Stimulated activated naive CD8-positive, alpha-beta T cell treated with anti-CD3 and anti-CD28 coated beads, Interleukin-15, Interleukin-2, amounts not matched to agents 100 ng/mL and 50 ng/mL, for 24 hours (primary cell): ENCODE measurements at regions not wholly inside any gene's neighbourhood (a gene's known extent, or its start where the extent isn't known, plus 50 kb on each side); places are given as distances from the start of the nearest gene placed in this dataset.

ENCODE experiments used
- H3K27ac Mint-ChIP-seq: one replicate; pipeline ENCODE4 v1.8.0; 2021; ENCODE audit warnings: mild to moderate bottlenecking, mixed read lengths
- H3K27me3 Mint-ChIP-seq: one replicate; pipeline ENCODE4 v1.8.0; 2021; ENCODE audit warnings: mixed read lengths
- H3K36me3 Mint-ChIP-seq: one replicate; pipeline ENCODE4 v1.8.0; 2021; ENCODE audit warnings: low read depth, mixed read lengths
- H3K4me1 Mint-ChIP-seq: one replicate; pipeline ENCODE4 v1.8.0; 2021; ENCODE audit warnings: low read depth, mixed read lengths
- H3K4me3 Mint-ChIP-seq: one replicate; pipeline ENCODE4 v1.8.0; 2021; ENCODE audit warnings: mild to moderate bottlenecking, mixed read lengths
- H3K9me3 Mint-ChIP-seq: one replicate; pipeline ENCODE4 v1.8.0; 2021; ENCODE audit warnings: mixed read lengths

DNA sequence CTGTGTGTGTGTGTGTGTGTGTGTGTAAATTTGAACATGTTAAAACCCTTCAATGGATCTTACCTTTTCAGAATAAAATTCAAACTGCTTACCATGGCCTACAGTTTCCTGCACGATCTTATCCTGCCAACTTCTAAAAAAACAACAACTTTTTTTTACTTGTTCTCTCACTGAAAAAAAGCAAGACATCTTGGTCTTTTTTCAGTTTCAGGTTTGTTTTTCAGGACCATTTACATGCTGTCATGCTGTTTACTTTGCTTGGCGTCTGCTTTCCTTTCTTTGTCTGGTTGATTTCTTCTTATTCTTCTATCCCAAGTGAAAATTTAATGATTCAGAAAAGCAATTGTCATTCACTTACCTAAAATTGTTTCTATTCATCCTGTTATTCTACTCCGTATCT, 286.3 kb upstream of the TMEFF2 start:
- Mint-ChIP-seq H3K27me3 (no peaks in the 10 kb centered on the region), H3K4me1 (no peaks in the 10 kb centered on the region), H3K9me3 (peaks cover 4% of the 10 kb centered on the region)

GRCh38 chr2:192473331-192473730, 278.6 kb upstream of the TMEFF2 start:
- Mint-ChIP-seq H3K9me3 (peaks cover 4% of the 10 kb centered on the region), H3K4me3 (no peak overlapping the region), H3K27ac (no peak overlapping the region), H3K27me3 (no peaks in the 10 kb centered on the region), H3K4me1 (no peaks in the 10 kb centered on the region), H3K36me3 (no peaks in the 10 kb centered on the region)

More for the DNA sequence above, 286.3 kb upstream of the TMEFF2 start:
- Mint-ChIP-seq H3K4me3 (no peak overlapping the region), H3K36me3 (no peaks in the 10 kb centered on the region), H3K27ac (no peak overlapping the region)

DNA sequence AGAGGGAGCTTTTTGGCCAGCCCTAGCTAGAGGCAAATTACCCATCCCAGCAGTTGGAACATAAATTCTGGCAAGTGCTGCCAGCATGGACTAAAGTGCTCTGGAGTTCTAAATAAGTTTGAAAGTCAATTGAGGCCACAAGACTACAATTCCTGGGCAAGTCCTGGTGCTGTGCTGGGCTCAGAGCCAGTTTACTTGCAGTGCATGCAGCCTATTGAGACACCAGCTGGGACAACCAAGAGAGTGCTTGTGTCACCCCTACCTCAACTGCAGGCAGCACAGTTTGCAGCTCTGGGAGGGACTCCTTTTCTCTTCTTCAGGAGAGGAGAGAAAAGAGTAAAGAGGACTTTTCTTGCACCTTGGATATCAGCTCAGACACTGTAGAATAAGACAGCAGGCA, 277.2 kb upstream of the TMEFF2 start:
- H3K9me3 Mint-ChIP-seq, result no peaks in the 10 kb centered on the region
- no peak overlapping the region for H3K27ac Mint-ChIP-seq
- no peaks in the 10 kb centered on the region for H3K4me1 Mint-ChIP-seq
- no peaks in the 10 kb centered on the region for H3K36me3 Mint-ChIP-seq
- no peak overlapping the region for H3K4me3 Mint-ChIP-seq
- no peaks in the 10 kb centered on the region for H3K27me3 Mint-ChIP-seq

DNA sequence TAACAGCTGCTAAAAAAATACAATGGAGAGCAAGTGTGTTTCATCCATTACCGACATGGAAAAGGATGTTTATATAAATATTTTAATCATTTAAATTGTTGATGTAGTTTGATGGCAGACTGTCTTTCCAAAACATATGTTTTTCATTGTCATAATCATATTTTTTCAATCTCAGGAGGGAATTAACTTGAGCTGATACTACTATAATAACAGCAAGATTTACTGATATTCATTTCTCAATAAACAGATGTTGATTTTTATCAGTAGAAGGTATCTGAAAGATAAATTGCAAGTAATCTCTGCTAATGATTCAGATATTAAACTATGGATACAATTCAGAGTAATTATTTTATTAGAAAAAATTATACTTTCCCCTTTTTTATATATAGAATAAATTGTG, 274.9 kb upstream of the TMEFF2 start:
- no peaks in the 10 kb centered on the region for H3K9me3 Mint-ChIP-seq
- H3K4me1 Mint-ChIP-seq, result no peaks in the 10 kb centered on the region
- no peaks in the 10 kb centered on the region for H3K36me3 Mint-ChIP-seq
- H3K4me3 Mint-ChIP-seq, result no peak overlapping the region
- no peaks in the 10 kb centered on the region for H3K27me3 Mint-ChIP-seq
- H3K27ac Mint-ChIP-seq, result no peak overlapping the region

DNA sequence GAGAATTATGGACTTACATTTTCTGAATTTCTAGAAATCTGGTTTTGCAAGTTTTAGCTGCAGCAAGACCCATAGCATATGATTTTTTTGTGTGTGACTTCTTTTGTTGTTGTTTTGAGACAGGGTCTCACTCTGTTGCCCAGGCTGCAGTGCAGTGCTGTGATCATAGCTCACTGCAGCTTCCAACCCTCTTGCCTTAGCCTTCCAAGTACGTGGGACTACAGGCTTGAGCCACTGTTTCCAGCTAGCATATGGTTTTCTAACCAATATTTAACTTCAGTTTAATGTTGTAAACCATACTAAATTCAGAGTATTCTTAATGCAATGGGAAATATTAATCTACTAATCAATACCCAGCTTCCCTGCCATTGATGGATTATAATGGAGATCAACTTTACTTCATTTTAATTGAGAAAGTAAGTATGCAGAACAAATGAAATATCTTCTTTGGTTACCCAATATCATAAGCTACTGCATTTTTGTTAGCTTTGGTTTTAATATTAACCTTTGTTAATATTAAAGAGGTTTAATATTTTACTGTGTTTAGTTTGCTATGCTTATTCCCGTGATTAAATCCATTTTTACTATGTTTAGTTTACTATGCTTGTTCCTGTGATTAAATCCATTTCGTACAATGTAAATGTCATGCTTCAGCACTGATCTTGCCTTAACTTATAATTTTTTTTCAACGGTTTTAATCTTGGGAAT, 273.4 kb upstream of the TMEFF2 start:
- H3K4me1 Mint-ChIP-seq, result no peaks in the 10 kb centered on the region
- H3K36me3 Mint-ChIP-seq, result no peaks in the 10 kb centered on the region
- no peaks in the 10 kb centered on the region for H3K9me3 Mint-ChIP-seq
- no peaks in the 10 kb centered on the region for H3K27me3 Mint-ChIP-seq
- no peak overlapping the region for H3K4me3 Mint-ChIP-seq
- H3K27ac Mint-ChIP-seq, result no peak overlapping the region

- H3K4me3 Mint-ChIP-seq, result no peak overlapping the region
- H3K27ac Mint-ChIP-seq, result no peak overlapping the region
- no peaks in the 10 kb centered on the region for H3K36me3 Mint-ChIP-seq
- no peaks in the 10 kb centered on the region for H3K27me3 Mint-ChIP-seq
- no peaks in the 10 kb centered on the region for H3K4me1 Mint-ChIP-seq
- H3K9me3 Mint-ChIP-seq, result no peaks in the 10 kb centered on the region
These were observed 270.4 kb upstream of the TMEFF2 start for GRCh38 chr2:192465141-192465540.

DNA sequence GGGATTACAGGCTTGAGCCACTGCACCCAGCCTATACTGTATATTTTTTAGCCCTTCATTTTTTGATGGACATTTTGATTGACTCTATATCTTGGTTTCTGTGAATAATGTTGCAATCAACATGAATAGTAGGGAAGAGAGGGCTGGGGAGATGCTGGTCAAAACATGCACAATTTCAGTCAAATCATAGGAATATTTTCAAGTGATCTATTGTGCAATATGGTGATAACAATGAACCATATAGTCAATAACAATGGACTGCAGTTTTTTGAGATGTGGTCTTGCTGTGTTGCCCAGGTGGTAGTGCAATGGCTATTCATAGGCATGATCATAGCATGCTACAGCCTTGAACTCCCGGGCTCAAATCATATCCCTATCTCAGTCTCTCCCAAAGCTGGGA, 264.7 kb upstream of the TMEFF2 start:
- Mint-ChIP-seq H3K9me3 (no peaks in the 10 kb centered on the region), H3K27me3 (no peaks in the 10 kb centered on the region), H3K27ac (no peak overlapping the region), H3K4me1 (no peaks in the 10 kb centered on the region), H3K4me3 (no peak overlapping the region), H3K36me3 (no peaks in the 10 kb centered on the region)

DNA sequence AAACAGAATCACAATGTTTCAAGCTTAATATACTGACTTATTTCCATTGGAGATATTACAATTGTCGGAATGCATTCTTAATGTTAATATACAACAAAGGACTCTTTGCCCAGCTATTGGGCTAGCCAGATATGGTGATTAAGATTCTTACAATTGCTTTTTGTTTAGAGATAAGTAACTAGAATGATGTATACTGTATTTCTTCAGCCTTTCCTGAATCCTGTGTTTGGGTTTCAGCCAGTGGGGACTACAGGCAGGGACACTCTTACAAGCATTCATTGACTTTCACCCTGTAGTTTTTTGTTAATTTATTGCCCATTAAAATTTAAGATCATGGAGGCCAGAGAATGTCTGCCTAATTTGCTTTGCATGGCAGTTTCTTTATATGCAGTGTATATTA, 254.1 kb upstream of the TMEFF2 start:
- H3K9me3 Mint-ChIP-seq, result no peaks in the 10 kb centered on the region
- H3K27me3 Mint-ChIP-seq, result no peaks in the 10 kb centered on the region
- H3K4me3 Mint-ChIP-seq, result no peak overlapping the region
- no peaks in the 10 kb centered on the region for H3K36me3 Mint-ChIP-seq
- H3K4me1 Mint-ChIP-seq, result no peaks in the 10 kb centered on the region
- H3K27ac Mint-ChIP-seq, result no peak overlapping the region

GRCh38 chr2:192444286-192444838, 249.6 kb upstream of the TMEFF2 start:
- Mint-ChIP-seq H3K36me3 (no peaks in the 10 kb centered on the region), H3K4me1 (no peaks in the 10 kb centered on the region), H3K9me3 (no peaks in the 10 kb centered on the region), H3K4me3 (no peak overlapping the region), H3K27ac (no peak overlapping the region), H3K27me3 (no peaks in the 10 kb centered on the region)

GRCh38 chr2:192443831-192444230, 249.1 kb upstream of the TMEFF2 start:
- H3K27me3 Mint-ChIP-seq, result no peaks in the 10 kb centered on the region
- H3K9me3 Mint-ChIP-seq, result no peaks in the 10 kb centered on the region
- no peaks in the 10 kb centered on the region for H3K4me1 Mint-ChIP-seq
- no peak overlapping the region for H3K4me3 Mint-ChIP-seq
- H3K27ac Mint-ChIP-seq, result no peak overlapping the region
- no peaks in the 10 kb centered on the region for H3K36me3 Mint-ChIP-seq

DNA sequence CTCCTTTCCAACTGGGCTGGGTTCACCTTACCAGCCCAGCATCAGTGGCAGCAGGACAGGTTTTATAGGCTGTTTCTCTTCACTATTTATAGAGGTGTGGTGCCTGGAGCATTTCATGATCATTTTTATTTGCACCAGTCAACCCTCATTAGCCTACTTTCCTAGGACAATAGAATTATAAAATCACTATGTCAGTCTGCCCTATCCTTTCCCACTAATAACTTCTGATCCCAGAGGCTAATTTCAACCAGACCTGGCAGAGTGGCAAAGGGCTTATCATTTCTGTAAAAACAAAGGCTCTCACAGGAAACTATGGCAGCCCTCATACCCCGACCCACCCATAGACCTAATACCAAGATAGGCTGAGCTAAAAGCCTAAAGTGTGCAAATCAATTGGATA, 243.5 kb upstream of the TMEFF2 start:
- Mint-ChIP-seq H3K4me1 (no peaks in the 10 kb centered on the region), H3K9me3 (no peaks in the 10 kb centered on the region), H3K36me3 (no peaks in the 10 kb centered on the region), H3K4me3 (no peak overlapping the region), H3K27ac (no peak overlapping the region), H3K27me3 (no peaks in the 10 kb centered on the region)

GRCh38 chr2:192437653-192438052, 242.9 kb upstream of the TMEFF2 start:
- no peak overlapping the region for H3K4me3 Mint-ChIP-seq
- H3K9me3 Mint-ChIP-seq, result no peaks in the 10 kb centered on the region
- H3K27ac Mint-ChIP-seq, result no peak overlapping the region
- no peaks in the 10 kb centered on the region for H3K36me3 Mint-ChIP-seq
- H3K4me1 Mint-ChIP-seq, result no peaks in the 10 kb centered on the region
- H3K27me3 Mint-ChIP-seq, result no peaks in the 10 kb centered on the region

- Mint-ChIP-seq H3K36me3 (no peaks in the 10 kb centered on the region), H3K4me3 (no peak overlapping the region), H3K27me3 (no peaks in the 10 kb centered on the region), H3K27ac (no peak overlapping the region), H3K4me1 (no peaks in the 10 kb centered on the region), H3K9me3 (peaks cover 11% of the 10 kb centered on the region)
These were observed 229.5 kb upstream of the TMEFF2 start for GRCh38 chr2:192424243-192424642.

DNA sequence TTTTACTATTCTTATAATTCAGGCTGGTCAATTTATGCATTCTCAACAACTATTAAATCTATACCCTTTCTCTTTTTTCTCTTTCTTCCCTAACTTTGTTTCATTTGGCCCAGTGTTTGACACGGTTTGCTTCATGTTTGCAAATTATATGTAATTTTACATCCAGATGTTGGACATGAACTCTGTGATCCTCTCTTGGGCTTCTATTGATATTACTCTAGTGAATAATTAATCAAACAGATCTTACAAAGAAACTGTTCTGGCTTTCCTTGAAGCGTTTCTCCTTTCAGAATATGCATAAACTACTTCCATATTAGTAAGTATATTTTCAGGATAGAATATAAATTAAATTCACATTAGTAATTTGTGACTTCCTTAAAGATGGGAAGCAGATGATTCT, 225.1 kb upstream of the TMEFF2 start:
- Mint-ChIP-seq H3K9me3 (peaks cover 7% of the 10 kb centered on the region), H3K4me1 (no peaks in the 10 kb centered on the region), H3K4me3 (no peak overlapping the region), H3K27me3 (no peaks in the 10 kb centered on the region), H3K27ac (no peak overlapping the region), H3K36me3 (no peaks in the 10 kb centered on the region)

DNA sequence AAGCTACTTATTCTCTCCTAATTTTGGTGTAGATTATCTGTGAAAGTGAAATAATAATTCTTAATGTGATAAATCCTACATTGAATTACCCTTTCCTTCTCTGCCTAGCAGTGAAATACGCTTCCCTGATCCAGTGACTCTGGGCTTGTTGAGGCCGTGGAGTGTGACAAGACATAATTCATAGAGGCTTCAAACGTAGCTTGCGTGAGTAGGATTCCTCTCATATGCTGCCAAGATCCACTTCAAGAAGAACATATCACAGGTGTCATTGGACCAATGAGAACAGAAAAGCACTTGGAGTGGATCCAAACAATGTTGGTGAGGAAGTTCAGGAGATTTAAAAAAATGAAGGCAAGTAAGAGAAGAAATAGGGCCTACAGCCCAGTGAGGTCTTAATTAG, 221.3 kb upstream of the TMEFF2 start:
- peaks cover 7% of the 10 kb centered on the region for H3K9me3 Mint-ChIP-seq
- no peak overlapping the region for H3K4me3 Mint-ChIP-seq
- no peak overlapping the region for H3K27ac Mint-ChIP-seq
- H3K4me1 Mint-ChIP-seq, result no peaks in the 10 kb centered on the region
- H3K36me3 Mint-ChIP-seq, result no peaks in the 10 kb centered on the region
- H3K27me3 Mint-ChIP-seq, result no peaks in the 10 kb centered on the region

DNA sequence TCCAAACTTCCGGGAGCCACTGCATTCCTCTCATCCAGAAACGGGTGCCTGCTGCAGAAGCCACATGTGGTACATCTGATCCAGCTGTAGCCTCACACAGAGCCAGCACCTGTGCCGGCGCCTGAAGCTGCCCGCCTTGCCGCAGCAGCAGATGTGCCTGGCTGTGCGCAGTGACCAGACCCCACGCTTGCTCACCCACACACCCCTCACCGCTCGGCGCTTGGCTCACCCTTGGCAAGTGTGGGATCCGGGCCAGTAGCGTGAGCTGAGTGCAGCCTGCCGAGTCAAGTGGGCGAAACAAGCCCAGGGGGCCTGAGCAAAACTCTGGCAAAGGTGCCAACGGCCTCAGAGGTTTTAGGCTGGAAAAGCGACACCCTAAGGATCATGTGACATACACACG, 220.1 kb upstream of the TMEFF2 start:
- Mint-ChIP-seq H3K27me3 (no peaks in the 10 kb centered on the region), H3K36me3 (no peaks in the 10 kb centered on the region), H3K9me3 (no peaks in the 10 kb centered on the region), H3K4me1 (no peaks in the 10 kb centered on the region), H3K4me3 (no peak overlapping the region), H3K27ac (no peak overlapping the region)
